Glomerular visceral epithelial cell (primary cell): ENCODE measurements at regions not wholly inside any gene's neighbourhood (a gene's known extent, or its start where the extent isn't known, plus 50 kb on each side); places are given as distances from the start of the nearest gene placed in this dataset.

Experiments
- DNase-seq: peaks from one replicate; pipeline ENCODE4 v3.0.0-alpha.2; 2016; ENCODE audit errors: extremely low spot score

DNA sequence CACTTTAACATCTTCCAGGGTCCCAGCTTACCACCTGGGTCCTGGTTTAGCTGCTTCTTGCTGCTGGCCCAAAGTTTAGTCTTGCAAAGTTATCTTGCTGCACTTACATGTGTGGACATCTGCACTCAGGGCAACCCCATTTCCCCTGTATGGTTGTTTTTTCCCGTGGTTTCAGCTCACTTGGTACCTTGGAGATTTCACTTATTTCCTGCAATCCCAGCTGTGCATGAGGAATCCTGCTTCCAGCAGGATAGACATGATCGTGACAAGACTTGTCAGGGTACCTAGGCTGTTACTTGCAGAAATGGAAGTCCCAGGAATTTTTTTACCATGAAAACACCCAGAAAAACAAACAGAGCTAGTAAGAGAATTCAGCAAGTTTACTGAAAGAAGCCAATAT, 95.9 kb upstream of the LEP start:
- DNase-seq, result no peak

DNA sequence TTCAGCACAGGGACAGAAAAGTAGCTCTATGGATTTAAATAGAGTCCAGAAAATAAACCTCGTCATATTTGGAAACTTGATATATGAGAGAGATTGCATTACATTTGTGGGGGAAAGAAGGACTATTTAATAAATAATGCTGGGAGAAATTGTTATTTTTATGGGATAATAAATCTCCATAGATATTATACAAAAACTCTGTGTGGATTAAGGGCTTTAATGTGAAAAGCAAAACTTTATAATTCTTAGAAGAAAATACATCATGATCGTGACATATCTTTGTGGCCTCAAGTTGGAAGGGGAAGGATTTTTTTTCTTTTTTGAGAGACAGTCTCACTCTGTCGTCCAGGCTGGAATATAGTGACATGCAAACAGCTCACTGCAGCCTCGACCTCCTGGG, 95.0 kb upstream of the LEP start:
- DNase-seq, result no peak

GRCh38 chr7:128148676-128149075, 92.4 kb upstream of the LEP start:
- peak; percentile 13 for DNase-seq

DNA sequence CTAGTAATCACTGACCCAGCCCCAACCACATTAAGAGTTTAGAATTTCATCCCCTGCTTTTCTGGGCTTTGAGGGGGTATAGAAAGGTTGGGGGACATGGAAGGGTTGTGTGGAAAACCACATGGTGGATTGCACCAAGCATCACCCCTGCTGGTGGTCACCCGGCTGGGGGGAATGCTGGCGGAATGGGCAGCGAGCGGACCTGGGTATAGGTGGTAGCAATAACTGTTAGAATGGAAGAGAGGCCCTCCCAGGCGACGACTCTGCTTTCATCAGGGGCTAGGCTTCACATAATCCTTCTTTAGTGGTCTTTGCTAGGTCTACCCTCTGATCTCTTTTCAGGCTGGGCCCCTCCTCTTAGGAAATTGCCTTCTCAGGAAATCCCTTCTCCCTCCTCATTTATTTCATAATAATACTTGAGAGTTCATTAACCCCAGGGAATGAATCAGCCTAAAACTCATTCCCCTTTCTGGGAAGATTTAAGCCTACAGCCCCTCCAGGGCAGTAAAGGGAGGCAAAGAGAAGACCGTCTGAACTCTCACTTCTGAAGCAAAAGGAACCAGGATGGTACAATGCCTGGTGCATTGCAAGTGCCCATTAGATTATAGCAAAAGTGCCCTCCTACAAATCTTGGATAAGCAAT, 90.7 kb upstream of the LEP start:
- DNase-seq, result no peak

DNA sequence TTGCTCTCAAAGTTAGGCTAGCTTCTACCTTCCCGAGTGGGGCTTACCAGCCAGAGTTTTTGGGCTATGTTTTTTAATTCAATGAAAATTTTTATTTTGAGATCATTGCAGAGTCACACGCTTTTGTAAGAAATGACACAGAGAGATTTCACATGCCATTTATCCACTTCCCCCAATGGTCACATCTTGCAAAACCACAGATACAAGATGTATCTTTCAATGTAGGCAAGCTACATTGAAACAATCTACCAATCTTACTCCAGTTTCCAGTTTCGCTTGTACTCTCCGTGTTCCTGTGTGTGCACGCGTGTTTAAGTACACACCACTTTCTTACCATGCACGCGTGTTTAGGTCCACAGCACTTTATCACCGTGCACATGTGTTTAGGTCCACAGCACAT, 89.4 kb upstream of the LEP start:
- DNase-seq, result no peak

DNA sequence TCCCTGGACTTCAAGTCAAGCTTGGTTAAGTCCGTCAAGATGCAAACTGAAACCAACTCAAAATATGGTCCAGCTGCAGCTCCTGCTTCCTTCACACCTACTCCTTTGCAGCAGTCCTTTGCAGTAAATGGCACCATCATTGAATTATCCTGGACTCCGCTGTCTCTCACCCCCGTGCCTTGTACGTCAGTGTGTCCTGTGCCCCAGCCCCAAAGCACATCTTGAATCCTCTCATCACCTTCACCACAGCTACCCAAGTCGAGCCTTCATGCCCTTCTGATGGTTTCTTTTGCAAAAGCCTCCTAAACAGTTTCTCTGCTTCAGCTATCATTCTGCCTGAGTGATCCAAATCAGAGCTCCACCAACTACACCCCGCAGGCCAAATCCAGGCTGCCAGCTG, 88.4 kb upstream of the LEP start:
- DNase-seq, result no peak

- no peak for DNase-seq
Measured at GRCh38 chr7:128153436-128153835, 87.6 kb upstream of the LEP start.

DNA sequence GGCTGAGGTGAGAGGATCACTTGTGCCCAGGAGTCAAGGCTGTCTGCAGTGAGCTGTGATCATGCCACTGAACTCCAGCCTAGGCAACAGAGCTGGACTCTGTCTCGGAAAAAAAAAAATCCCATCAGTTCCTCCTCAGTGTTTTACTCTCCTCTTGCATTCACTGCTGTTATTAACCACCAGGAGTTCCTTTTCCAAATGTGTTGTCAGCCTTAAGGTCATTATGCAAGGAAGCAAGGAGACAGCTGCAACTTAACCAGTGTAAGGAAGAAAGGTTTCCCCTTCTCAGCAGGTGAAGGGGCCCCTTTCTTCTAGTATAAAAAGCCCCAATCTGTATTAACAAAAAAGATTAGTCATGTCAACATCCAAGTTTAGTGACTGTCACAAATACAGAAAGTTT, 86.6 kb upstream of the LEP start:
- DNase-seq, result no peak

GRCh38 chr7:128155100-128155740, 85.9 kb upstream of the LEP start:
- no peak for DNase-seq

DNA sequence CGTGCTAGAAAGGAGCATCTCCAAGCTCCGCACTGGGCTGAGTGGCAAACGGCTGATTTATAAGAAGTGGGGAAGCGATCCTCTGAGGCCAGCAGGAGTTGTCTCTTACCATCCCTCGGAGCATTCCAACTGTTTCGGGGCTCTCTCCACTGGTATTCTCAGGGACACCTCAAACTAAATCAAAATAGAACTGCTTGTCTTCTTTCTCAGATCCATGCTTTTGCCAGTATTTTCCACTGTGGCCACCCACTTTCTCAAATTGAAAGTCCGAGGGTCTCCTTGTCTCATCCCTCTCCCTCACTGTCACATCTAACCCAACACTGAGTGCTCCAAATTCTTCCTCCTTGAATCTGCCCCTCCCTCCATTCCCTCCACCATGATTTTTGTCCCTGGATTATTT, 83.2 kb upstream of the LEP start:
- DNase-seq, result no peak

- no peak for DNase-seq
Measured at GRCh38 chr7:128158370-128158769, 82.7 kb upstream of the LEP start.

GRCh38 chr7:128160296-128160695, 80.8 kb upstream of the LEP start:
- DNase-seq, result no peak

DNA sequence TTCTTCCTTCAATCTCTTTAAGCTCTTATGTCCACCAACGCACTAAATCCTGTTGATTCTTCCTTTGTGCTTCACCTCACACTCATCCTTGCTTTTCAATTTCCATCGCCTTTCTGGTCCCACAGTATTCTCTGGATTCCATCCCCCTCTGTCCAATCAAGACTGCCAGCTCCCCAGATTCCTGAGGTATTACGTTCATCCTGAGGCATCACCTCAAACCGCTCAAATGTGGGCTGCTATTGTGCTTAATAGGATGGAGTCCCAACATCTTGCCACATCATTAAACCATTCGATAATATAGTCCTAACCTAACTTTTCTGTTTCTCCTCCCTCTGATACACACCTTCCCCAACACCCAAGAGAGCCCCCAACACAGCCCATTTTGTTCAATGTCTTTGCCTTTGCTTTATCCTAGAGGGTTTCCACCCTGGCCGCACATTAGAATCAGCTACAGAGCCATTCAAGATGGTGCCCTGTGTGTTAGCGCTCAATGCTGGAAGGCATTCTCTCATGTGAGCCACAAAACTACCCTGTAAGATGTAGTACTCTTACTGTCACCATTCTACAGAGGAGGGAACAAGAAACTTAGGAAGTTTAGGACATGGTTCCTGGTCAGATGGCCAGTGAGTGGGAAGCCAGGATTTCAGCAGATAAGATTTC, 79.5 kb upstream of the LEP start:
- DNase-seq, result no peak

GRCh38 chr7:128162666-128163065, 78.4 kb upstream of the LEP start:
- DNase-seq, result no peak

DNA sequence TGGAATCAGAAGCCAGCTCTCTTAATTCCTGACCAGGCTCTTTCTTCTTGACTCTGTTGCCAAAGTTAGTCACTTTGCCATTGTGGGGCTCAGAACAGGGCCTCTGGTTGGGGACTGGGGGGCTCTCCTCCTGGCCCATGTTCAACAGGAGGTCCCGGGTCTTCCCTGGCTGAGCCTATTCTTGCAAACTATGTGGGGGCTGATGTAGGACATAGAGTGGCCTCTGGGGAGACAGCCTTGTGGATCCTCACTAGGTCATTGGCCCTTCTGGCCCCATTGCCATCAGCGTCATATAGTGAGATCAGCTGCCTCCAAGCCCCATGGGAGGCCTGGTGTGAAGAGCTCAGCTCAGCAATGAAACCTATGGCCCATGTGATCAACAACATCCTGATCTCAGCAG, 77.6 kb upstream of the LEP start:
- no peak for DNase-seq

GRCh38 chr7:128164061-128164954, 76.8 kb upstream of the LEP start:
- DNase-seq, result peak; percentile 69

DNA sequence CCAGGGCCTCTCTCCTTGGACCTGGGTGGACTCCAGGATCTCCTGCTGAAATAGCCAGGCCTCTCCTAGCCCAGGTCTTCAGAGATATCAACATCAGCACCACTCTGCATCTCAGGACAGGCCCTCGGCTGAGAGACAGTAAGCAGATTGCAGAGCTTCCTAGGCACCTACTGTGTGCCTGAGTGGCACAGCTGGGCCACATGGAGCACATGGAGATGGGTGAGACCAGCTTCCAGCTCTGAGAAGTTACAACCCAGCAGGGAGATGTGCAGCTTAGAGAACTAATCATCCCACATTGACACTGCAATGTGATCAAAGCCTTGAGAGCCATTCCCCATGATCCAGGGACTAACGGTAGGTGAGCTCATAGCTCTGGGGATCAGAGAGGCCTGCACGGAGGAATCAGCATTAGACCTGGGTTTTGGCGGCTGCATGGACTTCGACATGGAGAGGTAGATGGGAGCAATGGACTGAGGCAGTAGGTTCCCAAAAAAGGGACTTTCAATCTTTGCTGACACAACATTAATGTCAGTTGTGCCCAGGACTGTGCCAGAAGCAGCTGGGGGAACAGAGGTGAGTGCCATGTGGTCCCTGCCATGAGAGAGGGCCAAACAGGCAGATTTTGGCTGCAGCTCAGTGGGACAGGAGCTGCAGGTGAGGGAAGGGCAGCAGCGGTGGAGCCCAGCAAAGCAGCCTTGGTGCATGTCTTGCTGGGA, 76.0 kb upstream of the LEP start:
- DNase-seq, result no peak

GRCh38 chr7:128165927-128166420, 75.1 kb upstream of the LEP start:
- no peak for DNase-seq

GRCh38 chr7:128166603-128167041, 74.5 kb upstream of the LEP start:
- no peak for DNase-seq

DNA sequence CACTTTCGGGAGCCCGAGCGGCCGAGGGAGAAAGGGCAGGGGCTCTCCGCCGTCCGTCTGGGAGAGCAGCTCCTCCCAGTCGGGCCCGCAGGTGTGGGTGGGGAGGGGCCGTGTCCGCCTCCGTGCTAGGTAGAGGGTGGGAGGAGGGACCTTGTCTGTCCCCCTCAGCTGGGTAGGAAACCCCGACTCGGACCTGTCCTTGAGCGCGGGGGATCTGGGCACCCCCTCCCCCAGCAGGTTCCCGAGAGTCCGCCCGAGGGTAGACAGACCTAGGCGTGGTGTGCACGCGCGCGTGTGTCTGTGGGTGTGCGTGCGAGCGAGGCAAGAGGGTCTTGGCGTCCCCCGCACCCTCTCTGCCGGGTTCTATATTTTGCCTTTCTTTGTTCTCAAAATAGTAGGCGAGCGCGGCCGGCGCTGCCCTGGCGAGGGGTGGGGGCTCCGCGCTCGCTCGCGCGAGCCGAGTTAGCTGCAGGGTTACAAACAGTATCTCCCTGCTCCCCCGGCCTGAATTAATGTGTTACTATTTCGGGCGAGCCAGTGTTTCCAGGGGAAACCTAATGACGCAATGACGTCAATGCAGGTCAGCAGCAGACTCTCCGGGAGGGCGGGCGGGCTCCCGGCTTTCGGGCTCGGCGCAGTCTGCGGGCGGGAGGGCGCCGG, 73.9 kb upstream of the LEP start:
- peak; percentile 59 for DNase-seq
